SK-N-SH treated with all-trans-retinoic acid at 6 μM for 48 hours (cell line): ENCODE measurements at regions not wholly inside any gene's neighbourhood (a gene's known extent, or its start where the extent isn't known, plus 50 kb on each side); places are given as distances from the start of the nearest gene placed in this dataset.

Source experiments
- ATAC-seq: fragments of 200-7000 bp; cut with Tn5 transposase; 3 replicates; pipeline ENCODE4 v1.9.1; 2020; ENCODE audit warnings: mild to moderate bottlenecking, moderate library complexity
- ARNTL ChIP-seq: fragments of 450-650 bp; formaldehyde crosslinking; IDR thresholded peaks from 2 replicates; pipeline ENCODE4 v1.5.0; 2020; ENCODE audit warnings: low read depth, mild to moderate bottlenecking, moderate library complexity, borderline replicate concordance
- CSDC2 ChIP-seq: fragments of 250-450 bp; sonication (Bioruptor Pico); IDR thresholded peaks from 2 replicates; pipeline ENCODE4 v1.5.0; 2020; ENCODE audit warnings: mild to moderate bottlenecking, moderate library complexity
- ESRRG ChIP-seq: fragments of 250-450 bp; sonication (Bioruptor Pico); IDR thresholded peaks from 2 replicates; pipeline ENCODE4 v1.6.1; 2021; ENCODE audit warnings: mild to moderate bottlenecking
- GLIS3 ChIP-seq: fragments of 250-450 bp; sonication (Bioruptor Pico); IDR thresholded peaks from 2 replicates; pipeline ENCODE4 v1.5.0; 2020; ENCODE audit warnings: mild to moderate bottlenecking, moderate library complexity
- OSR1 ChIP-seq: fragments of 250-450 bp; sonication (Bioruptor Pico); IDR thresholded peaks from 2 replicates; pipeline ENCODE4 v1.8.0; 2022; ENCODE audit warnings: moderate library complexity, mild to moderate bottlenecking, inconsistent platforms
- PPARA ChIP-seq: fragments of 250-450 bp; sonication (Bioruptor Pico); IDR thresholded peaks from 2 replicates; pipeline ENCODE4 v1.5.0; 2020; ENCODE audit warnings: mild to moderate bottlenecking, borderline replicate concordance
- RARB ChIP-seq: fragments of 250-450 bp; sonication (Bioruptor Pico); IDR thresholded peaks from 2 replicates; pipeline ENCODE4 v1.8.0; 2021; ENCODE audit warnings: mild to moderate bottlenecking, moderate library complexity
- SNAI2 ChIP-seq: fragments of 250-450 bp; sonication (Bioruptor Pico); IDR thresholded peaks from 2 replicates; pipeline ENCODE4 v1.5.0; 2020; ENCODE audit warnings: mild to moderate bottlenecking, moderate library complexity
- TCF4 ChIP-seq: fragments of 250-450 bp; sonication (Bioruptor Pico); IDR thresholded peaks from 2 replicates; pipeline ENCODE4 v1.8.0; 2021; ENCODE audit warnings: mild to moderate bottlenecking, moderate library complexity, borderline replicate concordance
- TSHZ2 ChIP-seq: fragments of 250-450 bp; sonication (Bioruptor Pico); IDR thresholded peaks from 2 replicates; pipeline ENCODE4 v1.5.0; 2020; ENCODE audit warnings: mild to moderate bottlenecking, moderate library complexity
- ZNF565 ChIP-seq: fragments of 450-650 bp; formaldehyde crosslinking; conservative IDR thresholded peaks from 2 replicates; pipeline ENCODE4 v1.5.0; 2020; ENCODE audit warnings: low read depth, mild to moderate bottlenecking, moderate library complexity
- ZNF70 ChIP-seq: fragments of 450-650 bp; formaldehyde crosslinking; IDR thresholded peaks from 2 replicates; pipeline ENCODE4 v1.5.0; 2020; ENCODE audit warnings: mild to moderate bottlenecking, moderate library complexity
- ZNF8 ChIP-seq: fragments of 450-650 bp; formaldehyde crosslinking; IDR thresholded peaks from 2 replicates; pipeline ENCODE4 v1.5.0; 2020; ENCODE audit warnings: mild to moderate bottlenecking, moderate library complexity
- TF ChIP-seq, protein P1 (sequence below): fragments of 250-450 bp; sonication (Bioruptor Pico); IDR thresholded peaks from 2 replicates; pipeline ENCODE4 v1.8.0; 2020; ENCODE audit warnings: mild to moderate bottlenecking, moderate library complexity, borderline replicate concordance
- TF ChIP-seq, protein P2 (sequence below): fragments of 250-450 bp; sonication (Bioruptor Pico); IDR thresholded peaks from 2 replicates; pipeline ENCODE4 v1.8.0; 2021; ENCODE audit warnings: low read depth, mild to moderate bottlenecking, moderate library complexity, borderline replicate concordance

DNA sequence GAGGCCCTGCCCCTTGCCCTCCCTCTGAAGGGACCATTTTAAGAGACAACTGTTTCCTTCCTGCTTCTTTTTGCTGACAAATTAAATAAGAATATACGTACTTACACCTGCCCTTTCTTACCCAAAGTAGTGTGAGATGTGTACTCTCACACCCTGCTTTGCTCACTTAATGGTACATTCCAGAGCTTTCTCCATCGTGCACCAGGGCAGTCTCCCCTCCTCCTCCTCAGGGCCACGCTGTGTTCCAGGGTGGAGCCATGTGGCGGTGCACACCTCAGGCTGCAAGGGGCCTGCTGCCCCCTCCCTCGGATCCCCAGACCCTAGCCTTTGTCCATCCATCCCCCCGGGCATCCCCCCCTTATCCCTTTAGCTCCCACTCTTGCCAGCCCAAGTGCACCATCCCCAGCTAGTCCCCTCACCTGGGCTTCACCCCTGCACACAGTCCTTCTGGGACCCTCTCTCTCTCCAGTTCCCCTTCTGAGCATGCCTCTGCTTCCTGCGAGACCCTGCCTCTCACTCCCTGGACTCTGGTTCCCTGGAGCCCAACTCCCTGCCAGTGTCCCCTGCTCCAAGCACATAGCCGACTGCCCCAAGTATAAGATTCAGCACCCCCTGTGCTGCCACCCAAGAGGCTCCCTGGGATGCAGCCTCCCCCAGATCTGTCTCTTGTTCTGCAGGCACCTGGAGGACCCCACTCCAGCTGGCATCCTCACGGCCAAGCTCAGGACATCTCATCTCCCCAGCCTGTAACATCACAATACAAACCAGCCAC, 89.5 kb upstream of the IQSEC1 start:
- TF ChIP-seq ZNF8 (CRISPR knock-in tag) (no peak), OSR1 (CRISPR knock-in tag) (no peak)
- TF ChIP-seq, all 23 proteins: peak for 0
- no peak for ATAC-seq

- no peak for ATAC-seq
These were observed 88.7 kb upstream of the IQSEC1 start for GRCh38 chr3:13161771-13162535.

GRCh38 chr3:13161021-13161759, 88.0 kb upstream of the IQSEC1 start:
- no peak for TF ChIP-seq PPARA (CRISPR knock-in tag)
- no peak for TF ChIP-seq ZNF8 (CRISPR knock-in tag)
- TF ChIP-seq RARB: no peak
- no peak for TF ChIP-seq ESRRG
- no peak for TF ChIP-seq ZNF70 (CRISPR knock-in tag)
- no peak for TF ChIP-seq CSDC2 (CRISPR knock-in tag)
- TF ChIP-seq GLIS3 (CRISPR knock-in tag): no peak
- TF ChIP-seq ZNF565: no peak
- TF ChIP-seq, protein P1, sequence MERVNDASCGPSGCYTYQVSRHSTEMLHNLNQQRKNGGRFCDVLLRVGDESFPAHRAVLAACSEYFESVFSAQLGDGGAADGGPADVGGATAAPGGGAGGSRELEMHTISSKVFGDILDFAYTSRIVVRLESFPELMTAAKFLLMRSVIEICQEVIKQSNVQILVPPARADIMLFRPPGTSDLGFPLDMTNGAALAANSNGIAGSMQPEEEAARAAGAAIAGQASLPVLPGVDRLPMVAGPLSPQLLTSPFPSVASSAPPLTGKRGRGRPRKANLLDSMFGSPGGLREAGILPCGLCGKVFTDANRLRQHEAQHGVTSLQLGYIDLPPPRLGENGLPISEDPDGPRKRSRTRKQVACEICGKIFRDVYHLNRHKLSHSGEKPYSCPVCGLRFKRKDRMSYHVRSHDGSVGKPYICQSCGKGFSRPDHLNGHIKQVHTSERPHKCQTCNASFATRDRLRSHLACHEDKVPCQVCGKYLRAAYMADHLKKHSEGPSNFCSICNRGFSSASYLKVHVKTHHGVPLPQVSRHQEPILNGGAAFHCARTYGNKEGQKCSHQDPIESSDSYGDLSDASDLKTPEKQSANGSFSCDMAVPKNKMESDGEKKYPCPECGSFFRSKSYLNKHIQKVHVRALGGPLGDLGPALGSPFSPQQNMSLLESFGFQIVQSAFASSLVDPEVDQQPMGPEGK (CRISPR knock-in tag): no peak
- TF ChIP-seq TSHZ2: no peak
- TF ChIP-seq TCF4 (CRISPR knock-in tag): no peak
- no peak for ATAC-seq

More at GRCh38 chr3:13161771-13162535, 88.7 kb upstream of the IQSEC1 start:
- no peak for TF ChIP-seq SNAI2 (CRISPR knock-in tag)
- no peak for TF ChIP-seq GLIS3 (CRISPR knock-in tag)

GRCh38 chr3:13160619-13161018, 87.4 kb upstream of the IQSEC1 start:
- ATAC-seq: no peak
- TF ChIP-seq, protein P2, sequence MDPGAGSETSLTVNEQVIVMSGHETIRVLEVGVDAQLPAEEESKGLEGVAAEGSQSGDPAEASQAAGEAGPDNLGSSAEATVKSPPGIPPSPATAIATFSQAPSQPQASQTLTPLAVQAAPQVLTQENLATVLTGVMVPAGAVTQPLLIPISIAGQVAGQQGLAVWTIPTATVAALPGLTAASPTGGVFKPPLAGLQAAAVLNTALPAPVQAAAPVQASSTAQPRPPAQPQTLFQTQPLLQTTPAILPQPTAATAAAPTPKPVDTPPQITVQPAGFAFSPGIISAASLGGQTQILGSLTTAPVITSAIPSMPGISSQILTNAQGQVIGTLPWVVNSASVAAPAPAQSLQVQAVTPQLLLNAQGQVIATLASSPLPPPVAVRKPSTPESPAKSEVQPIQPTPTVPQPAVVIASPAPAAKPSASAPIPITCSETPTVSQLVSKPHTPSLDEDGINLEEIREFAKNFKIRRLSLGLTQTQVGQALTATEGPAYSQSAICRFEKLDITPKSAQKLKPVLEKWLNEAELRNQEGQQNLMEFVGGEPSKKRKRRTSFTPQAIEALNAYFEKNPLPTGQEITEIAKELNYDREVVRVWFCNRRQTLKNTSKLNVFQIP (CRISPR knock-in tag): no peak
- TF ChIP-seq GLIS3 (CRISPR knock-in tag): no peak
- no peak for TF ChIP-seq ESRRG
- no peak for TF ChIP-seq ARNTL (CRISPR knock-in tag)
- TF ChIP-seq RARB: no peak
- TF ChIP-seq ZNF8 (CRISPR knock-in tag): no peak
- no peak for TF ChIP-seq ZNF70 (CRISPR knock-in tag)
- no peak for TF ChIP-seq PPARA (CRISPR knock-in tag)
- TF ChIP-seq, protein P1 (CRISPR knock-in tag): no peak
